ENCODE measurements at regions not wholly inside any gene's neighbourhood (a gene's known extent, or its start where the extent isn't known, plus 50 kb on each side); places are given as distances from the start of the nearest gene placed in this dataset.

GRCh38 chr13:73745190-73745589, 389.0 kb downstream of the KLF12 start:
- TF ChIP-seq CTCF (IDR thresholded peaks at IDR 0.05): no peak
- TF ChIP-seq MYBL2 (CRISPR knock-in tag; IDR thresholded peaks at IDR 0.05): no peak
- no peak for TF ChIP-seq ZNF317 (CRISPR knock-in tag; IDR thresholded peaks at IDR 0.05; ENCODE audit: borderline replicate concordance, low read depth)
- no peak for TF ChIP-seq MAX (CRISPR knock-in tag; IDR thresholded peaks at IDR 0.05)
- no peak for TF ChIP-seq PREB (CRISPR knock-in tag; IDR thresholded peaks at IDR 0.05; ENCODE audit: borderline replicate concordance)

Data from WTC11 (cell line).